Right cardiac atrium (tissue), 5 donors: ENCODE measurements at regions not wholly inside any gene's neighbourhood (a gene's known extent, or its start where the extent isn't known, plus 50 kb on each side); places are given as distances from the start of the nearest gene placed in this dataset.

Experiments
- ATAC-seq, 2 donors: fragments of 200-7000 bp; cut with Tn5 transposase; one replicate each; pipeline versions ENCODE4 v1.8.0 to v1.9.1; 2020; ENCODE audit warnings: moderate library complexity in 2 of 2, mild to moderate bottlenecking in 1 of 2
- DNase-seq, 3 donors: peaks; one replicate each; pipeline ENCODE4 v3.0.0-alpha.2; 2020
- H3K27ac ChIP-seq: one replicate; pipeline ENCODE4 v1.5.1; 2013; ENCODE audit warnings: mild to moderate bottlenecking, low read length, control low read depth, moderate library complexity
- H3K27me3 ChIP-seq: one replicate; pipeline ENCODE4 v1.6.1; 2013; ENCODE audit not compliant: control insufficient read depth, insufficient read depth
- H3K4me1 ChIP-seq: one replicate; pipeline ENCODE4 v1.6.1; 2013; ENCODE audit warnings: low read length; ENCODE audit not compliant: control insufficient read depth, insufficient read depth
- H3K4me3 ChIP-seq: one replicate; pipeline ENCODE4 v1.5.1; 2013; ENCODE audit warnings: low read length, control low read depth
- H3K9me3 ChIP-seq: one replicate; pipeline ENCODE4 v1.6.1; 2013; ENCODE audit warnings: low read length; ENCODE audit not compliant: control insufficient read depth
- WGBS: extraction: QIAGEN DNeasy Blood & Tissue Kit; methylation state at CpG from one replicate; pipeline ENCODE4 v1.1.7; 2013; 5-methylcytosine and 5-hydroxymethylcytosine counted together
- intact Hi-C, 4 donors: fragments of 100-400 bp; cut with DNase I; formaldehyde crosslinking; loops; one replicate each; pipeline versions ENCODE4 v1.11.0 to v1.14.0; 2022 to 2023
- donor health status: healthy with polysubstance abuse.
- donor health status: DM: no; HTN: yes; CAD: no.
- donor health status: DM: no; HTN: no; CAD: no.
- donor health status: DM: no; HTN: yes; CAD: no; lungs with severe emphysema.
- donor health status: DM: yes; HTN: yes; CAD: no.

GRCh38 chr13:109881347-109881725, 95.0 kb upstream of the IRS2 start:
- intact Hi-C loops = no loop called here
- H3K27ac ChIP-seq = no peak overlapping the region
- H3K4me3 ChIP-seq = no peak overlapping the region
- ATAC-seq (no peak), DNase-seq (no peak)
- H3K9me3 ChIP-seq = no peaks in the 10 kb centered on the region
- 90% methylated on average over 14 of the region's 14 CpGs for WGBS
- no peaks in the 10 kb centered on the region for H3K27me3 ChIP-seq
- H3K4me1 ChIP-seq = no peaks in the 10 kb centered on the region

- Histone ChIP-seq H3K4me1 (peaks cover 2% of the 10 kb centered on the region), H3K27me3 (no peaks in the 10 kb centered on the region), H3K27ac (no peak overlapping the region), H3K4me3 (no peak overlapping the region), H3K9me3 (no peaks in the 10 kb centered on the region)
- DNase-seq (peak in 1 of 3 donors; percentile 25), ATAC-seq (peak; percentile 25 to 71)
- intact Hi-C loops = no loop called here
- 64% methylated on average over 35 of the region's 35 CpGs for WGBS
Measured at GRCh38 chr13:109880371-109881346, 94.3 kb upstream of the IRS2 start.

- Histone ChIP-seq H3K4me3 (no peak overlapping the region), H3K9me3 (no peaks in the 10 kb centered on the region), H3K27ac (no peak overlapping the region), H3K27me3 (no peaks in the 10 kb centered on the region), H3K4me1 (peaks cover 9% of the 10 kb centered on the region)
- WGBS = 79% methylated on average over 6 of the region's 6 CpGs
- intact Hi-C loops = loop anchor here in 1 of 4 donors (10.0 kb wide), 1 partner anchor 225 kb away; no protein-coding TSS in a partner anchor
- ATAC-seq (no peak), DNase-seq (no peak)
Measured at GRCh38 chr13:109879338-109879737, 93.0 kb upstream of the IRS2 start.

GRCh38 chr13:109877809-109878208, 91.4 kb upstream of the IRS2 start:
- WGBS = 93% methylated on average over 7 of the region's 7 CpGs
- H3K27me3 ChIP-seq = no peaks in the 10 kb centered on the region
- H3K27ac ChIP-seq = no peak overlapping the region
- DNase-seq (no peak), ATAC-seq (no peak)
- H3K4me3 ChIP-seq = no peak overlapping the region
- intact Hi-C loops = loop anchor here in 1 of 4 donors (10.0 kb wide), 1 partner anchor 227 kb away; no protein-coding TSS in a partner anchor
- peaks cover 9% of the 10 kb centered on the region for H3K4me1 ChIP-seq
- no peaks in the 10 kb centered on the region for H3K9me3 ChIP-seq

GRCh38 chr13:109875746-109876145, 89.4 kb upstream of the IRS2 start:
- H3K4me1 ChIP-seq = peaks cover 9% of the 10 kb centered on the region
- H3K27ac ChIP-seq = peak overlapping the region; percentile 62
- H3K4me3 ChIP-seq = no peak overlapping the region
- ATAC-seq (peak; percentile 5 to 18), DNase-seq (no peak)
- WGBS = 85% methylated on average over 4 of the region's 4 CpGs
- no peaks in the 10 kb centered on the region for H3K9me3 ChIP-seq
- intact Hi-C loops = loop anchor here in 1 of 4 donors (10.0 kb wide), 1 partner anchor 229 kb away; no protein-coding TSS in a partner anchor
- no peaks in the 10 kb centered on the region for H3K27me3 ChIP-seq

GRCh38 chr13:109874484-109875454, 88.4 kb upstream of the IRS2 start:
- intact Hi-C loops = loop anchor here in 2 of 4 donors (5.0 to 10.0 kb wide), 2 partner anchors 230 to 233 kb away; no protein-coding TSS in a partner anchor
- H3K4me3 ChIP-seq = no peak overlapping the region
- DNase-seq (peak in 2 of 3 donors; percentile 29 to 63), ATAC-seq (peak; percentile 79 to 80)
- no peaks in the 10 kb centered on the region for H3K9me3 ChIP-seq
- peaks cover 12% of the 10 kb centered on the region for H3K4me1 ChIP-seq
- H3K27me3 ChIP-seq = no peaks in the 10 kb centered on the region
- H3K27ac ChIP-seq = peak overlapping the region; percentile 88
- WGBS = 25% methylated on average over 6 of the region's 6 CpGs

- Histone ChIP-seq H3K9me3 (no peaks in the 10 kb centered on the region), H3K27me3 (no peaks in the 10 kb centered on the region), H3K27ac (no peak overlapping the region), H3K4me1 (peaks cover 12% of the 10 kb centered on the region), H3K4me3 (no peak overlapping the region)
- ATAC-seq (no peak), DNase-seq (no peak)
- 94% methylated on average over 17 of the region's 17 CpGs for WGBS
- intact Hi-C loops = loop anchor here in 2 of 4 donors (5.0 to 10.0 kb wide), 2 partner anchors 231 to 234 kb away; no protein-coding TSS in a partner anchor
Measured at GRCh38 chr13:109873351-109874123, 87.2 kb upstream of the IRS2 start.

GRCh38 chr13:109872864-109873263, 86.5 kb upstream of the IRS2 start:
- DNase-seq (no peak), ATAC-seq (no peak)
- 90% methylated on average over 1 of the region's 1 CpG for WGBS
- Histone ChIP-seq H3K9me3 (no peaks in the 10 kb centered on the region), H3K4me1 (peaks cover 12% of the 10 kb centered on the region), H3K4me3 (no peak overlapping the region), H3K27ac (no peak overlapping the region), H3K27me3 (no peaks in the 10 kb centered on the region)
- intact Hi-C loops = loop anchor here in 2 of 4 donors (5.0 to 10.0 kb wide), 2 partner anchors 232 to 234 kb away; no protein-coding TSS in a partner anchor

- 89% methylated on average over 9 of the region's 9 CpGs for WGBS
- Histone ChIP-seq H3K27ac (no peak overlapping the region), H3K9me3 (no peaks in the 10 kb centered on the region), H3K27me3 (no peaks in the 10 kb centered on the region), H3K4me3 (no peak overlapping the region), H3K4me1 (peaks cover 12% of the 10 kb centered on the region)
- intact Hi-C loops = loop anchor here in 2 of 4 donors (5.0 to 10.0 kb wide), 2 partner anchors 234 to 236 kb away; no protein-coding TSS in a partner anchor
- ATAC-seq = no peak
- no peak for DNase-seq
Measured at GRCh38 chr13:109870696-109871370, 84.5 kb upstream of the IRS2 start.
